ENCODE measurements at regions not wholly inside any gene's neighbourhood (a gene's known extent, or its start where the extent isn't known, plus 50 kb on each side); places are given as distances from the start of the nearest gene placed in this dataset.
A peak's percentile ranks its signal among the peaks of the same experiment; 100 is the strongest.

- no peak for DNase-seq
These were observed 214.8 kb upstream of the RREB1 start for GRCh38 chr6:6892744-6893583.

- no peak for DNase-seq
These were observed 214.1 kb upstream of the RREB1 start for GRCh38 chr6:6893701-6894100.

GRCh38 chr6:6895929-6896328 lies 211.8 kb upstream of the RREB1 start:
- DNase-seq, result no peak

GRCh38 chr6:6897140-6897539 lies 210.6 kb upstream of the RREB1 start:
- no peak for DNase-seq

- DNase-seq, result no peak
These were observed 207.1 kb upstream of the RREB1 start for GRCh38 chr6:6900569-6901204.

- no peak for DNase-seq
These were observed 206.5 kb upstream of the RREB1 start for GRCh38 chr6:6901205-6901719.

GRCh38 chr6:6901945-6902344 lies 205.8 kb upstream of the RREB1 start:
- DNase-seq, result no peak

- DNase-seq, result no peak
These were observed 201.7 kb upstream of the RREB1 start for GRCh38 chr6:6905961-6906518.

- no peak for DNase-seq
These were observed 201.1 kb upstream of the RREB1 start for GRCh38 chr6:6906570-6907213.

- no peak for DNase-seq
These were observed 200.5 kb upstream of the RREB1 start for GRCh38 chr6:6907286-6907685.

GRCh38 chr6:6908121-6908520 lies 199.6 kb upstream of the RREB1 start:
- no peak for DNase-seq

- no peak for DNase-seq
These were observed 198.7 kb upstream of the RREB1 start for GRCh38 chr6:6909111-6909510.

GRCh38 chr6:6910734-6911295 lies 196.9 kb upstream of the RREB1 start:
- DNase-seq, result no peak

- no peak for DNase-seq
These were observed 196.4 kb upstream of the RREB1 start for GRCh38 chr6:6911391-6911790.

GRCh38 chr6:6912817-6913744 lies 194.7 kb upstream of the RREB1 start:
- DNase-seq, result no peak

GRCh38 chr6:6915219-6915618 lies 192.5 kb upstream of the RREB1 start:
- DNase-seq, result no peak

GRCh38 chr6:6915813-6916547 lies 191.8 kb upstream of the RREB1 start:
- DNase-seq, result peak; percentile 45

GRCh38 chr6:6916598-6916997 lies 191.2 kb upstream of the RREB1 start:
- DNase-seq, result no peak

GRCh38 chr6:6918216-6918983 lies 189.4 kb upstream of the RREB1 start:
- peak; percentile 61 for DNase-seq

- no peak for DNase-seq
These were observed 188.6 kb upstream of the RREB1 start for GRCh38 chr6:6919173-6919572.
